ENCODE measurements at regions not wholly inside any gene's neighbourhood (a gene's known extent, or its start where the extent isn't known, plus 50 kb on each side); places are given as distances from the start of the nearest gene placed in this dataset.

GRCh38 chr5:107123014-107123413 is 547.7 kb downstream of the EFNA5 start:
- no peak for DNase-seq
- Mint-ChIP-seq H3K4me3 (ENCODE audit: low read depth, unreplicated experiment) (no peak overlapping the region), H3K4me1 (ENCODE audit: low read depth, unreplicated experiment) (peaks cover 8% of the 10 kb centered on the region)

GRCh38 chr5:107121793-107122519 is 548.8 kb downstream of the EFNA5 start:
- Mint-ChIP-seq H3K36me3 (ENCODE audit: insufficient read depth, unreplicated experiment) (no peaks in the 10 kb centered on the region), H3K9me3 (ENCODE audit: low read depth, unreplicated experiment) (no peaks in the 10 kb centered on the region), H3K27me3 (ENCODE audit: unreplicated experiment) (no peaks in the 10 kb centered on the region), H3K4me1 (ENCODE audit: low read depth, unreplicated experiment) (no peaks in the 10 kb centered on the region), H3K4me3 (ENCODE audit: low read depth, unreplicated experiment) (no peak overlapping the region), H3K27ac (ENCODE audit: unreplicated experiment) (no peak overlapping the region)
- TF ChIP-seq CTCF (IDR thresholded peaks at IDR 0.05; ENCODE audit: unreplicated experiment) = no peak
- CTCF ChIA-PET = no interaction called here
- no TSS peak for BruUV-seq (replicated peaks)
- intact Hi-C loops (cut with micrococcal nuclease; ENCODE audit: unreplicated experiment) = no loop called here
- no peak for DNase-seq

More at GRCh38 chr5:107123014-107123413, 547.7 kb downstream of the EFNA5 start:
- H3K27ac Mint-ChIP-seq (ENCODE audit: unreplicated experiment) = no peak overlapping the region
- no peak for TF ChIP-seq CTCF (IDR thresholded peaks at IDR 0.05; ENCODE audit: unreplicated experiment)
- no TSS peak for BruUV-seq (replicated peaks)
- H3K36me3 Mint-ChIP-seq (ENCODE audit: insufficient read depth, unreplicated experiment) = no peaks in the 10 kb centered on the region
- H3K9me3 Mint-ChIP-seq (ENCODE audit: low read depth, unreplicated experiment) = no peaks in the 10 kb centered on the region
- CTCF ChIA-PET = no interaction called here
- no peaks in the 10 kb centered on the region for H3K27me3 Mint-ChIP-seq (ENCODE audit: unreplicated experiment)
- intact Hi-C loops (cut with micrococcal nuclease; ENCODE audit: unreplicated experiment) = no loop called here

- no peak for TF ChIP-seq CTCF (IDR thresholded peaks at IDR 0.05; ENCODE audit: unreplicated experiment)
- H3K4me1 Mint-ChIP-seq (ENCODE audit: low read depth, unreplicated experiment) = no peaks in the 10 kb centered on the region
- H3K4me3 Mint-ChIP-seq (ENCODE audit: low read depth, unreplicated experiment) = no peak overlapping the region
- CTCF ChIA-PET = interaction anchor here (0.7 kb wide), 1 partner anchor 591 kb away, joined by 3 read pairs; no protein-coding TSS in a partner anchor
- intact Hi-C loops (cut with micrococcal nuclease; ENCODE audit: unreplicated experiment) = no loop called here
- H3K9me3 Mint-ChIP-seq (ENCODE audit: low read depth, unreplicated experiment) = no peaks in the 10 kb centered on the region
- BruUV-seq (replicated peaks) = no TSS peak
- H3K27ac Mint-ChIP-seq (ENCODE audit: unreplicated experiment) = no peak overlapping the region
- DNase-seq = no peak
- H3K36me3 Mint-ChIP-seq (ENCODE audit: insufficient read depth, unreplicated experiment) = no peaks in the 10 kb centered on the region
- H3K27me3 Mint-ChIP-seq (ENCODE audit: unreplicated experiment) = no peaks in the 10 kb centered on the region
Measured at GRCh38 chr5:107119656-107120055, 551.1 kb downstream of the EFNA5 start.

GRCh38 chr5:107118184-107119019 is 552.3 kb downstream of the EFNA5 start:
- DNase-seq = no peak
- no peaks in the 10 kb centered on the region for H3K36me3 Mint-ChIP-seq (ENCODE audit: insufficient read depth, unreplicated experiment)
- no peaks in the 10 kb centered on the region for H3K9me3 Mint-ChIP-seq (ENCODE audit: low read depth, unreplicated experiment)
- H3K4me1 Mint-ChIP-seq (ENCODE audit: low read depth, unreplicated experiment) = no peaks in the 10 kb centered on the region
- no peak overlapping the region for H3K27ac Mint-ChIP-seq (ENCODE audit: unreplicated experiment)
- no peak for TF ChIP-seq CTCF (IDR thresholded peaks at IDR 0.05; ENCODE audit: unreplicated experiment)
- intact Hi-C loops (cut with micrococcal nuclease; ENCODE audit: unreplicated experiment) = no loop called here
- H3K27me3 Mint-ChIP-seq (ENCODE audit: unreplicated experiment) = no peaks in the 10 kb centered on the region
- no TSS peak for BruUV-seq (replicated peaks)
- CTCF ChIA-PET = no interaction called here
- H3K4me3 Mint-ChIP-seq (ENCODE audit: low read depth, unreplicated experiment) = no peak overlapping the region

All from Calu3 (cell line).